K562 (cell line): ENCODE measurements at regions not wholly inside any gene's neighbourhood (a gene's known extent, or its start where the extent isn't known, plus 50 kb on each side); places are given as distances from the start of the nearest gene placed in this dataset.

Source experiments
- ATAC-seq: fragments of 200-7000 bp; cut with Tn5 transposase; 3 replicates; pipeline ENCODE4 v1.9.1; 2020; ENCODE audit warnings: moderate library complexity
- BruUV-seq: library from RNA; stranded (reverse); fragments of 400-500 nt; replicated peaks from 2 replicates; lab custom pipeline; 2021; lab: Mats Ljungman, UMichigan
- CTCF ChIA-PET: fragments of 300-600 bp; formaldehyde crosslinking; extraction: SDS; loops from one replicate; lab custom pipeline; 2021; ENCODE audit warnings: low intra/inter-chr PET ratio; lab: Yijun Ruan, JAX
- POLR2A ChIA-PET: fragments of 300-600, 350-650 bp; sonication (Branson Sonifier 250); formaldehyde crosslinking; extraction: SDS; loops from one replicate; lab custom pipeline; 2021; ENCODE audit warnings: antibody characterized with exemption, inconsistent platforms; lab: Yijun Ruan, JAX
- DNase-seq, 4 experiments: peaks; one replicate each; pipeline versions ENCODE4 v3.0.0 to v3.0.0-alpha.2; 2011 to 2018; ENCODE audit warnings: low spot score in 3 of 4, mixed read lengths in 3 of 4; ENCODE audit errors: extremely low read depth in 1 of 4
- FAIRE-seq: peaks from 2 replicates; lab custom pipeline; 2011; peaks lifted over from hg19 to GRCh38; lab: Jason Lieb, UNC
- H2AFZ ChIP-seq: 2 replicates; pipeline ENCODE4 v1.6.0; 2011; ENCODE audit warnings: low read depth, low read length, control low read depth, inconsistent platforms
- H3K27ac ChIP-seq: fragments of 200-600 bp; 3 replicates; pipeline ENCODE4 v1.8.0; 2011; ENCODE audit warnings: low read depth, mild to moderate bottlenecking, control low read depth, inconsistent platforms, low read length, moderate library complexity, mixed read lengths; ENCODE audit errors: extremely low read depth
- H3K27me3 ChIP-seq, 2 experiments: fragments of 300-600 bp in 1 of 2; 2 replicates in 1 of 2; 3 replicates in 1 of 2; pipeline versions ENCODE4 v1.6.0 to v1.8.0; 2011; ENCODE audit warnings: inconsistent platforms in 2 of 2, low read length in 2 of 2, mild to moderate bottlenecking in 1 of 2, mixed read lengths in 1 of 2, moderate library complexity in 1 of 2; ENCODE audit not compliant: control insufficient read depth in 2 of 2, insufficient read depth in 2 of 2
- H3K36me3 ChIP-seq: fragments of 300-600 bp; 3 replicates; pipeline ENCODE4 v1.8.0; 2011; ENCODE audit warnings: mild to moderate bottlenecking, low read length, inconsistent platforms; ENCODE audit not compliant: control insufficient read depth, insufficient read depth
- H3K4me1 ChIP-seq, 2 experiments: fragments of 200-600 bp in 1 of 2; replicated peaks in 1 of 2; 2 replicates in 1 of 2; 3 replicates in 1 of 2; pipeline versions ENCODE4 v1.5.1 to v1.8.0; 2011; ENCODE audit warnings: inconsistent platforms in 2 of 2, low read length in 2 of 2, mild to moderate bottlenecking in 1 of 2, mixed read lengths in 1 of 2, moderate library complexity in 1 of 2; ENCODE audit not compliant: control insufficient read depth in 2 of 2, insufficient read depth in 2 of 2
- H3K4me2 ChIP-seq: 2 replicates; pipeline ENCODE4 v1.6.1; 2011; ENCODE audit warnings: low read length, control low read depth, inconsistent platforms, mixed read lengths; ENCODE audit not compliant: insufficient read depth
- H3K4me3 ChIP-seq: fragments of 200-600 bp; sonication (generic), shearing (Covaris generic); 2 replicates; pipeline ENCODE4 v1.5.1; 2016; ENCODE audit warnings: control low read depth, inconsistent platforms
- H3K79me2 ChIP-seq: fragments of 200-600 bp; 3 replicates; pipeline ENCODE4 v1.8.0; 2011; ENCODE audit warnings: low read length, inconsistent platforms; ENCODE audit not compliant: control insufficient read depth, insufficient read depth
- H3K9ac ChIP-seq, 2 experiments: 2 replicates each; pipeline versions ENCODE4 v1.6.0 to v1.6.1; 2011; ENCODE audit warnings: low read depth in 2 of 2, low read length in 2 of 2, control low read depth in 1 of 2, inconsistent platforms in 1 of 2, mild to moderate bottlenecking in 1 of 2, mixed read lengths in 1 of 2; ENCODE audit not compliant: insufficient read depth in 1 of 2
- H3K9me1 ChIP-seq: one replicate; pipeline ENCODE4 v1.6.0; 2011; ENCODE audit warnings: inconsistent platforms, mild to moderate bottlenecking, low read length, moderate library complexity; ENCODE audit not compliant: control insufficient read depth, insufficient read depth
- H3K9me3 ChIP-seq: replicated peaks from 2 replicates; pipeline ENCODE4 v1.5.1; 2011; ENCODE audit warnings: low read depth, low read length, inconsistent platforms; ENCODE audit not compliant: control insufficient read depth, insufficient read depth
- H4K20me1 ChIP-seq: replicated peaks from 2 replicates; pipeline ENCODE4 v1.6.1; 2011; ENCODE audit warnings: low read length, inconsistent platforms, mixed read lengths; ENCODE audit not compliant: control insufficient read depth, insufficient read depth
- CBX8 ChIP-seq: fragments of 200-600 bp; sonication (generic); IDR thresholded peaks from 2 replicates; pipeline ENCODE4 v1.6.1; 2012; ENCODE audit warnings: borderline replicate concordance, mixed run types, low read depth, mild to moderate bottlenecking, moderate library complexity, mixed read lengths, low read length, control low read depth, inconsistent platforms; ENCODE audit not compliant: poor library complexity, severe bottlenecking; ENCODE audit errors: extremely low read depth
- CHD1 ChIP-seq: fragments of 200-600 bp; sonication (generic); IDR thresholded peaks from one replicate; pipeline ENCODE4 v1.6.1; 2012; ENCODE audit warnings: mild to moderate bottlenecking, moderate library complexity, low read length, inconsistent platforms
- GTF2A2 ChIP-seq: IDR thresholded peaks from 2 replicates; pipeline ENCODE4 v1.6.1; 2016; ENCODE audit warnings: mild to moderate bottlenecking, missing genetic modification characterization, missing compliant biosample characterization
- ZNF121 ChIP-seq: sonication (generic); formaldehyde crosslinking; conservative IDR thresholded peaks from 2 replicates; pipeline ENCODE4 v1.8.0; 2022; ENCODE audit warnings: missing genetic modification reagents
- WGBS: fragments of 100-300 bp; shearing (Covaris generic); methylation state at CpG from one replicate; pipeline ENCODE4 v1.1.6; 2016; ENCODE audit warnings: low coverage, mixed read lengths; ENCODE audit not compliant: insufficient coverage; ENCODE audit errors: missing lambda C conversion rate; 5-methylcytosine and 5-hydroxymethylcytosine counted together
- in situ Hi-C: fragments of 300-500 bp; cut with MboI; formaldehyde crosslinking; loops from 4 replicates; pipeline ENCODE4 v1.15.0; 2018; ENCODE audit warnings: inconsistent platforms, mixed read lengths
- intact Hi-C: fragments of 100-400 bp; cut with micrococcal nuclease; formaldehyde crosslinking; loops from 2 replicates; pipeline ENCODE4 v1.14.2; 2022
- TF ChIP-seq, protein P1 (sequence below): sonication (generic); formaldehyde crosslinking; IDR thresholded peaks from 2 replicates; pipeline ENCODE4 v1.8.0; 2022; ENCODE audit warnings: missing genetic modification reagents, mild to moderate bottlenecking, borderline replicate concordance
- TF ChIP-seq, protein P2 (sequence below): sonication (generic); formaldehyde crosslinking; IDR thresholded peaks from 2 replicates; pipeline ENCODE4 v1.4.0; 2020; ENCODE audit warnings: mild to moderate bottlenecking, missing genetic modification reagents
- TF ChIP-seq, protein P3 (sequence below): fragments of 450-650 bp; IDR thresholded peaks from 2 replicates; pipeline ENCODE4 v1.6.1; 2016
- TF ChIP-seq, protein P4 (sequence below): fragments of 250-450 bp; sonication (Bioruptor Pico); IDR thresholded peaks from 2 replicates; pipeline ENCODE4 v1.5.0; 2022; ENCODE audit warnings: mild to moderate bottlenecking

DNA sequence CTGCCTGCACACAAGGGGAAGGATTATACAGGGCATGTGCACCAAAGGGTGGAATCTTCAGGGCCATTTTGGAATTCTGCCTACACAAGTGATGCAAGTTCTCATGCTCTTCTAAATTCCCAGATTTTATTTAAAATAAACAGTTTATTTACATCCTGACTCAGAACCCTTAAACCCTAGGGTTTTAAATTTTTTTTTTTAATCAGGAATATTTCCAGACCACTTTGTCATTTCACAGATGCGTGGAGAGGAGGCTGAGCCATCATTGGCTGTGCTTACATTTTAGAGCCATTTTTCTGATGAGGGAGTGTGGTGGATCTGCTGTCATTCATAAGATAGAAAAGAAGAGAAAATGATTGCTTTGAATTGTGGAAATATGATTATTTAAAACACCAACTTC lies 65.2 kb upstream of the MNS1 start:
- TF ChIP-seq, protein P1, sequence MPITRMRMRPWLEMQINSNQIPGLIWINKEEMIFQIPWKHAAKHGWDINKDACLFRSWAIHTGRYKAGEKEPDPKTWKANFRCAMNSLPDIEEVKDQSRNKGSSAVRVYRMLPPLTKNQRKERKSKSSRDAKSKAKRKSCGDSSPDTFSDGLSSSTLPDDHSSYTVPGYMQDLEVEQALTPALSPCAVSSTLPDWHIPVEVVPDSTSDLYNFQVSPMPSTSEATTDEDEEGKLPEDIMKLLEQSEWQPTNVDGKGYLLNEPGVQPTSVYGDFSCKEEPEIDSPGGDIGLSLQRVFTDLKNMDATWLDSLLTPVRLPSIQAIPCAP (CRISPR knock-in tag): no peak
- TF ChIP-seq, protein P2, sequence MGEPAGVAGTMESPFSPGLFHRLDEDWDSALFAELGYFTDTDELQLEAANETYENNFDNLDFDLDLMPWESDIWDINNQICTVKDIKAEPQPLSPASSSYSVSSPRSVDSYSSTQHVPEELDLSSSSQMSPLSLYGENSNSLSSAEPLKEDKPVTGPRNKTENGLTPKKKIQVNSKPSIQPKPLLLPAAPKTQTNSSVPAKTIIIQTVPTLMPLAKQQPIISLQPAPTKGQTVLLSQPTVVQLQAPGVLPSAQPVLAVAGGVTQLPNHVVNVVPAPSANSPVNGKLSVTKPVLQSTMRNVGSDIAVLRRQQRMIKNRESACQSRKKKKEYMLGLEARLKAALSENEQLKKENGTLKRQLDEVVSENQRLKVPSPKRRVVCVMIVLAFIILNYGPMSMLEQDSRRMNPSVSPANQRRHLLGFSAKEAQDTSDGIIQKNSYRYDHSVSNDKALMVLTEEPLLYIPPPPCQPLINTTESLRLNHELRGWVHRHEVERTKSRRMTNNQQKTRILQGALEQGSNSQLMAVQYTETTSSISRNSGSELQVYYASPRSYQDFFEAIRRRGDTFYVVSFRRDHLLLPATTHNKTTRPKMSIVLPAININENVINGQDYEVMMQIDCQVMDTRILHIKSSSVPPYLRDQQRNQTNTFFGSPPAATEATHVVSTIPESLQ (CRISPR knock-in tag): no peak
- TF ChIP-seq GTF2A2 (tag) (no peak), CBX8 (no peak), CHD1 (no peak), ZNF121 (CRISPR knock-in tag) (no peak)
- TF ChIP-seq, protein P3, sequence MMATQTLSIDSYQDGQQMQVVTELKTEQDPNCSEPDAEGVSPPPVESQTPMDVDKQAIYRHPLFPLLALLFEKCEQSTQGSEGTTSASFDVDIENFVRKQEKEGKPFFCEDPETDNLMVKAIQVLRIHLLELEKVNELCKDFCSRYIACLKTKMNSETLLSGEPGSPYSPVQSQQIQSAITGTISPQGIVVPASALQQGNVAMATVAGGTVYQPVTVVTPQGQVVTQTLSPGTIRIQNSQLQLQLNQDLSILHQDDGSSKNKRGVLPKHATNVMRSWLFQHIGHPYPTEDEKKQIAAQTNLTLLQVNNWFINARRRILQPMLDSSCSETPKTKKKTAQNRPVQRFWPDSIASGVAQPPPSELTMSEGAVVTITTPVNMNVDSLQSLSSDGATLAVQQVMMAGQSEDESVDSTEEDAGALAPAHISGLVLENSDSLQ: no peak
- TF ChIP-seq, protein P4, sequence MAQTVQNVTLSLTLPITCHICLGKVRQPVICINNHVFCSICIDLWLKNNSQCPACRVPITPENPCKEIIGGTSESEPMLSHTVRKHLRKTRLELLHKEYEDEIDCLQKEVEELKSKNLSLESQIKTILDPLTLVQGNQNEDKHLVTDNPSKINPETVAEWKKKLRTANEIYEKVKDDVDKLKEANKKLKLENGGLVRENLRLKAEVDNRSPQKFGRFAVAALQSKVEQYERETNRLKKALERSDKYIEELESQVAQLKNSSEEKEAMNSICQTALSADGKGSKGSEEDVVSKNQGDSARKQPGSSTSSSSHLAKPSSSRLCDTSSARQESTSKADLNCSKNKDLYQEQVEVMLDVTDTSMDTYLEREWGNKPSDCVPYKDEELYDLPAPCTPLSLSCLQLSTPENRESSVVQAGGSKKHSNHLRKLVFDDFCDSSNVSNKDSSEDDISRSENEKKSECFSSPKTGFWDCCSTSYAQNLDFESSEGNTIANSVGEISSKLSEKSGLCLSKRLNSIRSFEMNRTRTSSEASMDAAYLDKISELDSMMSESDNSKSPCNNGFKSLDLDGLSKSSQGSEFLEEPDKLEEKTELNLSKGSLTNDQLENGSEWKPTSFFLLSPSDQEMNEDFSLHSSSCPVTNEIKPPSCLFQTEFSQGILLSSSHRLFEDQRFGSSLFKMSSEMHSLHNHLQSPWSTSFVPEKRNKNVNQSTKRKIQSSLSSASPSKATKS (CRISPR knock-in tag): no peak
- TF ChIP-seq, all 486 proteins: peak for 0
- no peaks in the 10 kb centered on the region for H4K20me1 ChIP-seq
- H3K27me3 ChIP-seq: peaks cover 0 to 7% of the 10 kb centered on the region in 2 experiments; a peak in 4 of 5 replicates
- intact Hi-C loops: no loop called here
- ChIA-PET POLR2A (no interaction called here), CTCF (no interaction called here)
- in situ Hi-C loops: no loop called here
- no peak overlapping the region for H3K9ac ChIP-seq
- ATAC-seq (no peak), FAIRE-seq (no peak), DNase-seq (no peak)
- BruUV-seq: no TSS peak
- no peaks in the 10 kb centered on the region for H3K9me3 ChIP-seq
- no peaks in the 10 kb centered on the region for H3K79me2 ChIP-seq
- no peak overlapping the region for H3K27ac ChIP-seq
- no peaks in the 10 kb centered on the region for H3K4me1 ChIP-seq
- H2AFZ ChIP-seq: no peak overlapping the region
- H3K4me3 ChIP-seq: no peak overlapping the region
- WGBS: 0% methylated on average over 1 of the region's 1 CpG
- no peak overlapping the region for H3K4me2 ChIP-seq
- no peaks in the 10 kb centered on the region for H3K36me3 ChIP-seq
- H3K9me1 ChIP-seq: no peaks in the 10 kb centered on the region
